DND-41 (cell line): ENCODE measurements at regions not wholly inside any gene's neighbourhood (a gene's known extent, or its start where the extent isn't known, plus 50 kb on each side); places are given as distances from the start of the nearest gene placed in this dataset.

Experiments
- EZH2 ChIP-seq: IDR thresholded peaks from 3 replicates; pipeline ENCODE4 v1.6.1; 2012; ENCODE audit warnings: borderline replicate concordance, low read depth, mild to moderate bottlenecking, moderate library complexity, low read length, inconsistent platforms; ENCODE audit not compliant: severe bottlenecking
- TF ChIP-seq, protein P1 (sequence below): IDR thresholded peaks from 2 replicates; pipeline ENCODE4 v1.5.1; 2012; ENCODE audit warnings: borderline replicate concordance, low read length, moderate library complexity, mild to moderate bottlenecking; ENCODE audit not compliant: poor library complexity, severe bottlenecking; ENCODE audit errors: extremely low read depth

DNA sequence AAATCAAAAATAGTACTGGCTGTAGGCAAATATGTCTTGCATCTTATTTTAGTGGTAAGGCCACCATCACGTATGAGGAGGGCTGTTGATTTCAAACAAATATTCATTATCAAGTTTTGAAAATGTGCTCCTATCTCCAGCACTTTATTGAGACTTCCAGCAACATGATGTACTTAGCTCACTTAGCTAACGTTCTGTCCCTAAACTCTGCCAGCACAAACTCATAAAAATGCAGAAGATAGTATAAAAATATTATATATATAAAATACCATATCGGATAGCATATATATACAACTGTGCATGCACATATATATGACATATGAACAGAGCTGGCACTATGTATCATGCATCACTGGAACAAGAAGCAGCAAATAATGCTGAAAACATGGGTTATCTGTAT is 762.3 kb downstream of the C6orf118 start:
- TF ChIP-seq, protein P1, sequence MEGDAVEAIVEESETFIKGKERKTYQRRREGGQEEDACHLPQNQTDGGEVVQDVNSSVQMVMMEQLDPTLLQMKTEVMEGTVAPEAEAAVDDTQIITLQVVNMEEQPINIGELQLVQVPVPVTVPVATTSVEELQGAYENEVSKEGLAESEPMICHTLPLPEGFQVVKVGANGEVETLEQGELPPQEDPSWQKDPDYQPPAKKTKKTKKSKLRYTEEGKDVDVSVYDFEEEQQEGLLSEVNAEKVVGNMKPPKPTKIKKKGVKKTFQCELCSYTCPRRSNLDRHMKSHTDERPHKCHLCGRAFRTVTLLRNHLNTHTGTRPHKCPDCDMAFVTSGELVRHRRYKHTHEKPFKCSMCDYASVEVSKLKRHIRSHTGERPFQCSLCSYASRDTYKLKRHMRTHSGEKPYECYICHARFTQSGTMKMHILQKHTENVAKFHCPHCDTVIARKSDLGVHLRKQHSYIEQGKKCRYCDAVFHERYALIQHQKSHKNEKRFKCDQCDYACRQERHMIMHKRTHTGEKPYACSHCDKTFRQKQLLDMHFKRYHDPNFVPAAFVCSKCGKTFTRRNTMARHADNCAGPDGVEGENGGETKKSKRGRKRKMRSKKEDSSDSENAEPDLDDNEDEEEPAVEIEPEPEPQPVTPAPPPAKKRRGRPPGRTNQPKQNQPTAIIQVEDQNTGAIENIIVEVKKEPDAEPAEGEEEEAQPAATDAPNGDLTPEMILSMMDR, result no peak
- no peak for TF ChIP-seq EZH2
